Activated CD8-positive, alpha-beta T cell treated with anti-CD3 and anti-CD28 coated beads for 36 hours (primary cell): ENCODE measurements at regions not wholly inside any gene's neighbourhood (a gene's known extent, or its start where the extent isn't known, plus 50 kb on each side); places are given as distances from the start of the nearest gene placed in this dataset.
A peak's percentile ranks its signal among the peaks of the same experiment; 100 is the strongest.

Experiments used
- ATAC-seq: fragments of 200-7000 bp; cut with Tn5 transposase; one replicate; pipeline ENCODE4 v1.10.0; 2021; ENCODE audit warnings: mild to moderate bottlenecking, moderate library complexity
- CTCF ChIA-PET: fragments of 350-600 bp; sonication (Branson Sonifier 250); formaldehyde crosslinking; loops from one replicate; lab custom pipeline; 2021; ENCODE audit warnings: antibody characterized with exemption; lab: Charles Lee
- POLR2A ChIA-PET: fragments of 350-600 bp; sonication (Branson Sonifier 250); formaldehyde crosslinking; loops from one replicate; lab custom pipeline; 2021; ENCODE audit warnings: antibody characterized with exemption; lab: Charles Lee
- DNase-seq: peaks from one replicate; pipeline ENCODE4 v3.0.0-alpha.2; 2020
- H3K27ac Mint-ChIP-seq: one replicate; pipeline ENCODE4 v1.8.0; 2021; ENCODE audit warnings: mild to moderate bottlenecking, mixed read lengths
- H3K27me3 Mint-ChIP-seq: one replicate; pipeline ENCODE4 v1.8.0; 2021; ENCODE audit warnings: mixed read lengths
- H3K36me3 Mint-ChIP-seq: one replicate; pipeline ENCODE4 v1.8.0; 2021; ENCODE audit warnings: low read depth, mixed read lengths
- H3K4me1 Mint-ChIP-seq: one replicate; pipeline ENCODE4 v1.8.0; 2021; ENCODE audit warnings: low read depth, mixed read lengths
- H3K4me3 Mint-ChIP-seq: one replicate; pipeline ENCODE4 v1.8.0; 2021; ENCODE audit warnings: mild to moderate bottlenecking, moderate library complexity, mixed read lengths
- H3K9me3 Mint-ChIP-seq: one replicate; pipeline ENCODE4 v1.8.0; 2021; ENCODE audit warnings: mixed read lengths
- CTCF ChIP-seq: fragments of 200-600 bp; IDR thresholded peaks from one replicate; pipeline ENCODE4 v1.8.0; 2022; ENCODE audit warnings: antibody characterized with exemption, mild to moderate bottlenecking
- intact Hi-C: fragments of 100-400 bp; cut with micrococcal nuclease; formaldehyde crosslinking; loops from one replicate; pipeline ENCODE4 v1.10.0; 2022

DNA sequence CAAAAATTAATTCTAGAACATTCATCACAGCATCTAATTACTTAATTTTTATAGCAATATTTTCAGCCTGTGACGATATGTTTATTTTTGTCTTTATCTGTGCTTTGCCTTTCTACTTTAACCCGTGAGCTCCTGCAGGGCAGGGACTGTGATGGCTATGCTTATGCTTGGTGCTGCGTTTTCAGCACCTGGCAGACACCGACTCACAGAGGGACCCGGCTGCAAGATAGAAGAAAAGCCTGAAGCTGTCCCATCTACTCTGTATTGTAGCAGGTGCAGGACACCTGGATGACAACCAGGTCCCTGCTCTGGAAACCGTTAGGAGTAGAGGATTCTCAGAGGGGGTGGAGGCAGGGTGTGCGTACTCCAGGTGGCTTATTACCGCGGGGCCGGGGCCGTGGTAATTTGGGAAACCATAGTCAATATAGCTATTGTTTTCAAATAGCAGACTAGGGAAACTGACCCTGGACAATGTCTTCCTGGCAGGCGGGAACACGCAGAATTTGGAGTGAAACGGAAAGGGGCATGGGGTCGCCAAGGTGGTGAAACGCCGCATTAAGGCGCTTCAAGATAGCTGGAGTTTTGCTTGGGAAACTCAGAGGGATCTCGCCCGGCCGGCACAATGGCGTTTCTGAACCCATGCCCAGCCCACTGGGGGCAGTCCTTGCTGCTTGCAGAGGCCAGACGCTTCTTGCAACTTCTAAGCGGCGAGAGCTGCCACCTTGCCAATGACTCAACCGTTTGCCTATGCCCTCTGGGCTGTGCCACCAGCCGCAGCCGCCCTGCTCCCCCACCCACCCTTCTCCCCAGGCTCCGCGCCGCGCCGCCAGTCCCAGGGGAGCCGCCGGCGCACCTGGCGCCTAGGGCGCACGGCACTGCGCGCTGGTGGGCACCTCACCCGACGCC lies 140.1 kb upstream of the PALM2AKAP2 start:
- Mint-ChIP-seq H3K36me3 (no peaks in the 10 kb centered on the region), H3K4me3 (no peak overlapping the region), H3K9me3 (no peaks in the 10 kb centered on the region), H3K27ac (no peak overlapping the region), H3K4me1 (no peaks in the 10 kb centered on the region), H3K27me3 (peaks cover 33% of the 10 kb centered on the region)
- intact Hi-C loops: no loop called here
- ChIA-PET CTCF (no interaction called here), POLR2A (no interaction called here)
- ATAC-seq (no peak), DNase-seq (no peak)
- TF ChIP-seq CTCF: no peak

DNA sequence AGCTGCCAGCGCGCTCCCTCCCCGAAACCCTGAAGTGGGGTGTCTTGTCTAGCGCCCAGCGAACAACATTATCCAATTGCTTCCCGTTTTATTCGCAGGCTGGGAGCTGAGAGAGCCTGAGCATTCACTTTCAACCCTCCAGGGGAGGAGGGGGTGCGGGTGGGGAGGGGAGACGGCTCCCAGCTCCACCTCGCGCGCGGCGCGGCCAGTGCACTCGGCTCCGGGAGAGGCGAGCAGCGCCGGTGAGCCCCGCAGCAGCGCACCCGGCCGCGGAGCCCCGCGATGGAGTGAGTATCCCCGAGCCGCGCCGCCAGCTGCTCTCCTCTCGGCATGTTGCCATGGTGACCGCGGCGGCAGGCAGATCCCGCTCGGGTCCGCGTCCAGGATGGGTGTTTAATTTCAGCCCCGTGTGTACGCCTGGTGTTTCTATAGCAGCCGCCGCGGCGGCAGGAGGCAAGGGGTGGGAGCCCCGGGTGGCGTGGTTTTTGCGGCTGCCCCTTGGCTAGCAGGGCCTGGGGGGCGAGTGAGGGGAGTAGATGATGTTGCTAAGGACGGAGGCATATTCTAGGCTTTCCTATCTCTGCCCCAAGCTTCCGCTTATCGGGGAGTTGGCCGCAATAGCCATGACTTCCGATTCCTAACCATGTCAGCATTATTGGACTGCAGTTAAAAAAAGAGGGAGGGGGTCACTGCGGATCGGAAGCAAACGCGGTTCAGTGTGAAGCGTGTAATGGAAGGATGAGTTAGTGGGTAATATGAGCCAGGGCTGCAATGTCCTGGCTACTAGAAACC lies 139.2 kb upstream of the PALM2AKAP2 start:
- ATAC-seq (no peak), DNase-seq (peak; percentile 1)
- no peak overlapping the region for H3K27ac Mint-ChIP-seq
- POLR2A ChIA-PET: no interaction called here
- H3K4me1 Mint-ChIP-seq: no peaks in the 10 kb centered on the region
- no peak for TF ChIP-seq CTCF
- H3K36me3 Mint-ChIP-seq: no peaks in the 10 kb centered on the region
- CTCF ChIA-PET: no interaction called here
- H3K9me3 Mint-ChIP-seq: no peaks in the 10 kb centered on the region
- peaks cover 33% of the 10 kb centered on the region for H3K27me3 Mint-ChIP-seq
- intact Hi-C loops: no loop called here
- H3K4me3 Mint-ChIP-seq: no peak overlapping the region

- ChIA-PET CTCF (no interaction called here), POLR2A (no interaction called here)
- no peaks in the 10 kb centered on the region for H3K9me3 Mint-ChIP-seq
- H3K27ac Mint-ChIP-seq: no peak overlapping the region
- no peaks in the 10 kb centered on the region for H3K4me1 Mint-ChIP-seq
- H3K36me3 Mint-ChIP-seq: no peaks in the 10 kb centered on the region
- ATAC-seq (no peak), DNase-seq (no peak)
- peaks cover 33% of the 10 kb centered on the region for H3K27me3 Mint-ChIP-seq
- no peak overlapping the region for H3K4me3 Mint-ChIP-seq
- no peak for TF ChIP-seq CTCF
- intact Hi-C loops: no loop called here
Observed at GRCh38 chr9:109641372-109641659, 138.7 kb upstream of the PALM2AKAP2 start.

GRCh38 chr9:109652112-109652511 lies 127.9 kb upstream of the PALM2AKAP2 start:
- CTCF ChIA-PET: no interaction called here
- Mint-ChIP-seq H3K9me3 (no peaks in the 10 kb centered on the region), H3K27me3 (peaks cover 4% of the 10 kb centered on the region), H3K27ac (no peak overlapping the region), H3K36me3 (no peaks in the 10 kb centered on the region), H3K4me1 (no peaks in the 10 kb centered on the region), H3K4me3 (no peak overlapping the region)
- TF ChIP-seq CTCF: no peak
- DNase-seq (no peak), ATAC-seq (no peak)
- intact Hi-C loops: no loop called here
- POLR2A ChIA-PET: no interaction called here

GRCh38 chr9:109652971-109653370 lies 127.0 kb upstream of the PALM2AKAP2 start:
- no peak overlapping the region for H3K4me3 Mint-ChIP-seq

More at GRCh38 chr9:109652971-109653370, 127.0 kb upstream of the PALM2AKAP2 start:
- H3K4me1 Mint-ChIP-seq: no peaks in the 10 kb centered on the region
- no peak for DNase-seq
- TF ChIP-seq CTCF: no peak
- H3K27ac Mint-ChIP-seq: no peak overlapping the region
- no peaks in the 10 kb centered on the region for H3K36me3 Mint-ChIP-seq
- no peaks in the 10 kb centered on the region for H3K9me3 Mint-ChIP-seq
- H3K27me3 Mint-ChIP-seq: peaks cover 4% of the 10 kb centered on the region
- no peak for ATAC-seq
- ChIA-PET POLR2A (no interaction called here), CTCF (no interaction called here)
- intact Hi-C loops: no loop called here
